ENCODE measurements at regions not wholly inside any gene's neighbourhood (a gene's known extent, or its start where the extent isn't known, plus 50 kb on each side); places are given as distances from the start of the nearest gene placed in this dataset.

- TF ChIP-seq CTCF (IDR thresholded peaks at IDR 0.05; ENCODE audit: low read length) (no peak), EZH2 (IDR thresholded peaks at IDR 0.05; ENCODE audit: borderline replicate concordance, low read length) (no peak)
Observed at GRCh38 chr1:199404976-199405375, 622.5 kb upstream of the NR5A2 start.

All from OCI-LY1 (cell line).